Motor neuron (in vitro differentiated cells): ENCODE measurements at regions not wholly inside any gene's neighbourhood (a gene's known extent, or its start where the extent isn't known, plus 50 kb on each side); places are given as distances from the start of the nearest gene placed in this dataset.

Source experiments
- ATAC-seq, 8 experiments: fragments of 200-7000 bp; cut with Tn5 transposase; replicated peaks in 6 of 8; 2 replicates each; pipeline ENCODE4 v1.8.0; 2021; ENCODE audit warnings: mild to moderate bottlenecking in 8 of 8, moderate library complexity in 8 of 8
- H3K27ac ChIP-seq, 2 donors: fragments of 250-450 bp; sonication (Bioruptor Pico); 2 replicates each; pipeline ENCODE4 v1.9.0; 2021; ENCODE audit warnings: antibody characterized with exemption in 2 of 2, mild to moderate bottlenecking in 2 of 2, moderate library complexity in 1 of 2
- H3K4me1 ChIP-seq, 2 donors: fragments of 250-450 bp; sonication (Bioruptor Pico); replicated peaks in 1 of 2; 2 replicates each; pipeline ENCODE4 v1.6.1; 2021; ENCODE audit warnings: antibody characterized with exemption in 2 of 2, mild to moderate bottlenecking in 2 of 2, moderate library complexity in 1 of 2
- H3K4me3 ChIP-seq, 5 donors: fragments of 250-450 bp; sonication (Bioruptor Pico); 2 replicates each; pipeline ENCODE4 v1.9.0; 2021; ENCODE audit warnings: antibody characterized with exemption in 5 of 5, mild to moderate bottlenecking in 5 of 5, moderate library complexity in 4 of 5
- WGBS, 10 experiments: fragments of 450-650 bp; shearing (Covaris generic); methylation state at CpG; one replicate each; pipeline ENCODE4 v1.0.0; 2022; 5-methylcytosine and 5-hydroxymethylcytosine counted together
- in situ Hi-C, 9 experiments: fragments of 400-800 bp; cut with MboI; loops; one replicate each; pipeline ENCODE4 v1.15.0; 2021; ENCODE audit warnings: low sequenced_read_pairs in 9 of 9, low pct_unique_long_range_greater_than_20kb in 2 of 9; ENCODE audit not compliant: unreplicated experiment in 9 of 9

GRCh38 chr3:72442759-72443158, 405.5 kb downstream of the SHQ1 start:
- Histone ChIP-seq H3K27ac (no peak overlapping the region), H3K4me3 (no peak overlapping the region), H3K4me1 (peaks cover 29 to 39% of the 10 kb centered on the region in 2 donors)
- no peak for ATAC-seq
- 94 to 100% (median 100%) methylated on average over 1 to 4 of the region's 4 CpGs for WGBS, 10 experiments
- in situ Hi-C loops, result loop anchor here in 2 of 9 experiments (25.0 kb wide), 2 partner anchors 370 to 480 kb away; no protein-coding TSS in a partner anchor

GRCh38 chr3:72441284-72441994, 406.8 kb downstream of the SHQ1 start:
- Histone ChIP-seq H3K4me1 (peaks cover 25 to 34% of the 10 kb centered on the region in 2 donors), H3K4me3 (no peak overlapping the region), H3K27ac (no peak overlapping the region)
- WGBS, 10 experiments, result 73 to 100% (median 96%) methylated on average over 3 to 5 of the region's 5 CpGs; no CpG with 5 or more reads in 2 of the 10 experiments
- no peak for ATAC-seq
- in situ Hi-C loops, result loop anchor here in 2 of 9 experiments (25.0 kb wide), 2 partner anchors 371 to 479 kb away; no protein-coding TSS in a partner anchor

DNA sequence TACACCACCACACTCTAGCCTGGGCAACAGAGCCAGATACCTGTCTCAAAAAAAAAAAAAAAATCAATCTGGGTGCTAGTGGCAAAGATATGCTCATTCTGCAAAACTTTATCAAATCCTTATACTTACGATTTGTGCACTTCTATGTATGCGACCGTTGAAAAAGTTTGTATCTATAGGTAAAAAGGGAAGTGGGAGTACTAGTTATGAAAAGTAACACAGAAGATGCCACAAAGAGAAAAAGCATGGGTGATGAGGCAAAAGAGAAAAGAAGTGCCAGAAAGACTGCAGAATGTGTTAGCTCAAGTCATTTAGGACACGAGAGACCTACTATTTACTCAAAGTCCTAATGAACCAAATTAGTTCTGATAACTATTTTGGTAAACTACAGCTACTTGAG, 407.8 kb downstream of the SHQ1 start:
- Histone ChIP-seq H3K27ac (no peak overlapping the region), H3K4me3 (no peak overlapping the region), H3K4me1 (peaks cover 25 to 34% of the 10 kb centered on the region in 2 donors)
- in situ Hi-C loops, result loop anchor here in 2 of 9 experiments (25.0 kb wide), 2 partner anchors 372 to 478 kb away; no protein-coding TSS in a partner anchor
- ATAC-seq, result no peak
- WGBS, 10 experiments, result 90 to 100% (median 95%) methylated on average over 3 to 4 of the region's 4 CpGs; no CpG with 5 or more reads in 1 of the 10 experiments

DNA sequence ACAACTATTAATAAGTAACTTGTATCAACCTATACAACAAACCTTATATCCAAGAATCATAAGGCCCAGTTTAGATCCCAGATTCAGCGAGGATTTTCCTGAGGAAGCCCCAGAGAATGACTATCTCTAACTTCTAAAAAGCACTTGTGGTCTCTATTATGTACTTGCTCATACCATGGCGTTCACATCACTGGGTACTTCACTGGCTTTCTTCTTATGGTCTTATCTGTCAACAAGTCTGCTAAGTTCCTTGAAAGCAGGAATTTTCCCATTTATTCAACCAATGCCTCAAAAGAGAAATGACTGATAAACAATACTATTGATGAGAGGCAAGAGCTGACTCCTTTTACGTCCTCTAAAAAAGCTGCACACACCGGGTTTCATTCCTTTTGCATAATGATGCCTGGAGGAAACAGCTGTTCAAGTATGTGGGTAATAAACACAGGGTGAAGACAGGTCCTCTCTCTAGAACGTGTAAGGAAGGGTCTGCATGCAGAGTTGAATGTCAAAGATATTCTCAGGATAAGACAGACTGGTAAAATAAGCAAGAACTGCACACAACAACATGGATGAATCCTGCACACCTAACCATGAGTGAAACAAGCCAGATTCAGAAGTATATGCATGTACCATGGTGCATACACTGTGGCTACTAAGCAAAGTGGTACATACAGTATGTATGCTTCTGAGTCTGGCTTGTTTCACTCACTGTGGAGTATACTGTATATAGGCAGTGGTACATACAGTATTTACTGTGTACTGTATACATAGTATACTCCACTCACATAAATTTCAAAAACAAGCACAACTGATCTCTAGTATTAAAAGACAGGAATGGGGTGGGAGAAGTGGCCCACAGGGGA, 408.7 kb downstream of the SHQ1 start:
- ATAC-seq, result peak in 4 of 8 experiments; percentile 32 to 72 (median 36)
- Histone ChIP-seq H3K4me1 (peaks cover 16 to 31% of the 10 kb centered on the region in 2 donors), H3K27ac (no peak overlapping the region), H3K4me3 (no peak overlapping the region)
- 24 to 80% (median 53%) methylated on average over 1 to 5 of the region's 5 CpGs for WGBS, 10 experiments
- in situ Hi-C loops, result loop anchor here in 2 of 9 experiments (25.0 kb wide), 2 partner anchors 373 to 477 kb away; no protein-coding TSS in a partner anchor

GRCh38 chr3:72437661-72438406, 410.4 kb downstream of the SHQ1 start:
- in situ Hi-C loops, result loop anchor here in 2 of 9 experiments (25.0 kb wide), 2 partner anchors 374 to 476 kb away; no protein-coding TSS in a partner anchor
- H3K27ac ChIP-seq, result no peak overlapping the region
- H3K4me1 ChIP-seq, result peaks cover 0 to 17% of the 10 kb centered on the region in 2 donors
- peak in 2 of 8 experiments; percentile 76 to 89 for ATAC-seq
- H3K4me3 ChIP-seq, result no peak overlapping the region
- 83 to 100% (median 93%) methylated on average over 1 to 5 of the region's 5 CpGs; no CpG with 5 or more reads in 2 of the 10 experiments for WGBS, 10 experiments

DNA sequence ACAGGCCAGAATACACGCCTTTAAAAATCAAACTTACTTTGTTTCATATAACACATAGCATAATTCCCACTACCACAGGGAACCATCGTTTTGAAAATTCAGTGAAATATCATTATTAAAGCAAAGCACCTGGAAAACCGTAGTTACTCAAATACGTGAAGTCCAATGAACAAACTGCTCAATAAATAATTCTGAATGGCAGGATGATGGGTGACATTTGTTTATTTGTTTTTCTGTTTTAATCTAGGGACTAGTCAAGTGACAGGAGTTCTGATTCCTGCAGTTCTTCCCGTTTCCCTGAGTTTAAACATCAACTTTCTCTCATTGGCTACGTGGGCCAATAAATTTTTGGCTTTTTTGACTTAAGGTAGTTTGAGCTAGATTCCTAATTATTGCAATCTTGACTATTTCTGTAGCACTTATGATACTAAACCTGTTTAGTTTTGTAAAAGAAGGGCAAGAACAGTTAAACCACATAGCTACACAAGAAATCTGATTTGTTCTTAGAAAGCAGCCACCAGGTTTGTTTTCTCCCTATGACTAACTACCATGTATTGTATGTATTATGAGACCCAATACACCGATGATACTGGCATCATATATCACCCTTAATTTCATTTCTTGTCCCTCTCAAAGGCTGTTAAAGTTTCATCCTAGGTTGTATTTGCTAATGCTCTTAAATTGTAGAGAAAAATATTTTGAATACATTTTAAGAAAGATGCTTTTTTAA, 411.2 kb downstream of the SHQ1 start:
- Histone ChIP-seq H3K4me3 (no peak overlapping the region), H3K27ac (no peak overlapping the region), H3K4me1 (peaks cover 0 to 13% of the 10 kb centered on the region in 2 donors)
- in situ Hi-C loops, result loop anchor here in 2 of 9 experiments (25.0 kb wide), 2 partner anchors 375 to 475 kb away; no protein-coding TSS in a partner anchor
- 58 to 100% (median 68%) methylated on average over 1 to 7 of the region's 7 CpGs; no CpG with 5 or more reads in 1 of the 10 experiments for WGBS, 10 experiments
- ATAC-seq, result no peak

- WGBS, 10 experiments, result 40 to 100% (median 82%) methylated on average over 1 of the region's 1 CpG; no CpG with 5 or more reads in 3 of the 10 experiments
- in situ Hi-C loops, result loop anchor here in 2 of 9 experiments (25.0 kb wide), 2 partner anchors 378 to 472 kb away; no protein-coding TSS in a partner anchor
- ATAC-seq, result no peak
- H3K4me3 ChIP-seq, result no peak overlapping the region
- no peak overlapping the region for H3K27ac ChIP-seq
- H3K4me1 ChIP-seq, result peaks cover 0 to 3% of the 10 kb centered on the region in 2 donors
Observed at GRCh38 chr3:72434296-72434695, 413.9 kb downstream of the SHQ1 start.

DNA sequence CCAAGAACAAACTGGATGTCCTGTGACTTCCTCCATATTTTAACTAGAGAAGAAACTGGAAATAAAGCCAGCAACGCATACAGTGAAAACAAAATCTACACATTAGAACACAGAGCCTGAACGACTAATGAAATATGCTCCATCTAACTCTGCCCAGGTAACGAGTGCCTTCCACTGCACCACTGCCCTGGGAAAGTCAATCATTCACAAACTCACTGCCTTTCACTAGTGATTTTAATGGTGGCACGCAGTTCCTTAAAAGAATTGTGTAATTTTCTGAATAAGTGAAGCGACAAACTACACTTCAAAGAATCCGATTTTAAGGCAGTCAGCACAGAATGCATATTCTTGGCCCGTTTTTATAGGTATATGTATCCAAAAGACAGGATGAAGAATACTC, 416.0 kb downstream of the SHQ1 start:
- Histone ChIP-seq H3K27ac (no peak overlapping the region), H3K4me3 (no peak overlapping the region), H3K4me1 (peaks cover 3 to 6% of the 10 kb centered on the region in 2 donors)
- ATAC-seq, result no peak
- in situ Hi-C loops, result loop anchor here in 2 of 9 experiments (25.0 kb wide), 2 partner anchors 380 to 470 kb away; no protein-coding TSS in a partner anchor
- WGBS, 10 experiments, result 88 to 100% (median 94%) methylated on average over 3 to 7 of the region's 7 CpGs; no CpG with 5 or more reads in 2 of the 10 experiments

- ATAC-seq, result no peak
- Histone ChIP-seq H3K4me3 (no peak overlapping the region), H3K27ac (no peak overlapping the region), H3K4me1 (peaks cover 3 to 8% of the 10 kb centered on the region in 2 donors)
- 60 to 100% (median 76%) methylated on average over 1 to 4 of the region's 4 CpGs for WGBS, 10 experiments
- in situ Hi-C loops, result loop anchor here in 2 of 9 experiments (25.0 kb wide), 2 partner anchors 383 to 467 kb away; no protein-coding TSS in a partner anchor
Observed at GRCh38 chr3:72429589-72430353, 418.5 kb downstream of the SHQ1 start.

- no peak for ATAC-seq
- H3K4me1 ChIP-seq, result peaks cover 3 to 8% of the 10 kb centered on the region in 2 donors
- WGBS, 10 experiments, result 21 to 86% (median 68%) methylated on average over 1 to 4 of the region's 4 CpGs
- H3K4me3 ChIP-seq, result no peak overlapping the region
- H3K27ac ChIP-seq, result no peak overlapping the region
- in situ Hi-C loops, result loop anchor here in 2 of 9 experiments (25.0 kb wide), 2 partner anchors 383 to 467 kb away; no protein-coding TSS in a partner anchor
Observed at GRCh38 chr3:72428803-72429202, 419.4 kb downstream of the SHQ1 start.

DNA sequence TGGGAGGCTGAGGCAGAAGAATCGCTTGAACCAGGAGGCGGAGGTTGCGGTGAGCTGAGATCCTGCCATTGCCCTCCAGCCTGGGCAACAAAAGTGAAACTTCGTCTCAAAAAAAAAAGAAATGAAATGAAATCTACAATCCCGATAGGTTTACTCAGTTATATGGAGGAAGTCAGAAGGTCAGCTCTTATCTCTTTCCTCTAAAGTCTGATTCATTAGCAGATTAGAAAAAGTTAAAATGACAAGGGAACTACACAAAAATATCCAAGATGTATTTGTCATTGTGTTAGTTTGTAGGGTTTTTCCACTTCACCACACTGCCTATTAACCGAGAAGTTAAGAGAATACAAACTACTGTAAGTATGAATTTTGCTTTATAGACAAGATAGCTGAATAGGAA, 420.6 kb downstream of the SHQ1 start:
- in situ Hi-C loops, result loop anchor here in 2 of 9 experiments (25.0 kb wide), 2 partner anchors 385 to 465 kb away; no protein-coding TSS in a partner anchor
- Histone ChIP-seq H3K4me3 (no peak overlapping the region), H3K27ac (no peak overlapping the region), H3K4me1 (peaks cover 3 to 8% of the 10 kb centered on the region in 2 donors)
- 85 to 100% (median 98%) methylated on average over 1 to 6 of the region's 6 CpGs for WGBS, 10 experiments
- no peak for ATAC-seq
